GM21825 (cell line): ENCODE measurements at regions not wholly inside any gene's neighbourhood (a gene's known extent, or its start where the extent isn't known, plus 50 kb on each side); places are given as distances from the start of the nearest gene placed in this dataset.
"Not testable (repeated sequence)": the region's sequence is repeated elsewhere in the genome, so short reads cannot be mapped to it uniquely, and the experiment has no call there.

Experiments used
- ATAC-seq: cut with Tn5 transposase; IDR thresholded peaks from one replicate; pipeline ENCODE4 v1.9.1; 2021; ENCODE audit warnings: mild to moderate bottlenecking, moderate library complexity; ENCODE audit not compliant: unreplicated experiment

- no peak for ATAC-seq
Observed at GRCh38 chr2:144027593-144027992, 492.3 kb downstream of the ZEB2 start.

- ATAC-seq = no peak
Observed at GRCh38 chr2:144026753-144027152, 493.2 kb downstream of the ZEB2 start.

- ATAC-seq = no peak
Observed at GRCh38 chr2:144020047-144020446, 499.9 kb downstream of the ZEB2 start.

GRCh38 chr2:144015655-144016245 lies 504.2 kb downstream of the ZEB2 start:
- ATAC-seq = no peak

DNA sequence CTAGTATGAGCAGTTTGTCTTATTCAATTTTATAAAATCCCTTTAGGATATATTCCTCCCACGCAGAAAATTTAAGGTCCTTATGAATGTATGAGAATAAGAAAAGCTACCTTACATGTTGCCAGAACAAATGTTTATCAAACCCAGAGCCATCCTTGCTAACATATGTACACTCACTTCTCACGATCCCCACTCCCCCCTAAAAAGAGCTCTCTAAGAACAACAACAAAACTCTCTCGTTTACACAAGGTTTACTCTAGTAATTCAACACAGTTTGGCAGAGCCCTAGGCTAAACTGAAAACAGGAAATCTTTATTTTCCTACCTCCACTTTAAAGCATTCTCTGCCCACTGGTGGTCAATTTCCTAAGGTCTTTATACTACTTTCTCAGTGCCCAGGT lies 504.9 kb downstream of the ZEB2 start:
- no peak for ATAC-seq

GRCh38 chr2:144014103-144014502 lies 505.8 kb downstream of the ZEB2 start:
- ATAC-seq = no peak

- ATAC-seq = no peak
Observed at GRCh38 chr2:144012304-144012703, 507.6 kb downstream of the ZEB2 start.

- no peak for ATAC-seq
Observed at GRCh38 chr2:144011553-144011952, 508.4 kb downstream of the ZEB2 start.

- ATAC-seq = no peak
Observed at GRCh38 chr2:144011098-144011497, 508.8 kb downstream of the ZEB2 start.

- ATAC-seq = no peak
Observed at GRCh38 chr2:144010096-144010836, 509.7 kb downstream of the ZEB2 start.

DNA sequence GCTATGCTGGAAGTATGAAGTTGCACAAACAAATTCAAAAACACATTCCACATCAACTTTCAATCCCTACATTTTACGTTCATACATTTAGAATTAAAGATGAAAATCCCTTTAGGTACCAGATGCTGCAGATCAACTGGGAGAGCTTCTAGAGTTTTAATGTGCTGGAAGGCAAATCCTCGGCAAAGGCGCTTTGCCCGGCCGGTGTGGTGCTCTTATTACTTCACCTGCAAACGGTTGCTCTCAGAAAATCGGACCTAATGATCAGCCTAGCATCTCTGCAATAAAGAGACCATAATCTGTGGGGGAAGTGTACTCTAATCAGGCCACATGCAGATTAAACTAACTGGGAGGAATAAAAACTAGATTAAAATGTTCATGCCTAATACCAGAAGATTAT lies 513.8 kb downstream of the ZEB2 start:
- no peak for ATAC-seq

GRCh38 chr2:144004742-144005141 lies 515.2 kb downstream of the ZEB2 start:
- no peak for ATAC-seq

- no peak for ATAC-seq
Observed at GRCh38 chr2:144003460-144004075, 516.4 kb downstream of the ZEB2 start.

DNA sequence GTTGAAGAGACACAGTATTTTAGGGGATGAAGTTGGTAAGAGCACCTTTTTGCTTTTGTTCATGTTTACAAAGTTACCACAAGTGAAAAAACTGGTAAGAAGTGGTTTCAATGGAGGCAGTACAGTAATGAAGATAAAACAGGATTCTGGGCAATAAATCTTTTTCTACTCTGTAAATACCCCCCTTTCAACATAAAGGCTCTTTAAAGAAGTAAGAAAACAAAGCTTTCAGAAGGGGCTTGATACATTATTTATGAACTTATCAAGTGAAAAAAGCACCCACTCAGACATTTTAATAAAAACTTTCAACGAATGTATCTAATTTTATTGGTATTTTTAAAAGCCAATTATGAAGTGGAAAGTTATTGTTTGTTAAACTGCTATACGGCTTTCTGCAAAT lies 522.9 kb downstream of the ZEB2 start:
- no peak for ATAC-seq

DNA sequence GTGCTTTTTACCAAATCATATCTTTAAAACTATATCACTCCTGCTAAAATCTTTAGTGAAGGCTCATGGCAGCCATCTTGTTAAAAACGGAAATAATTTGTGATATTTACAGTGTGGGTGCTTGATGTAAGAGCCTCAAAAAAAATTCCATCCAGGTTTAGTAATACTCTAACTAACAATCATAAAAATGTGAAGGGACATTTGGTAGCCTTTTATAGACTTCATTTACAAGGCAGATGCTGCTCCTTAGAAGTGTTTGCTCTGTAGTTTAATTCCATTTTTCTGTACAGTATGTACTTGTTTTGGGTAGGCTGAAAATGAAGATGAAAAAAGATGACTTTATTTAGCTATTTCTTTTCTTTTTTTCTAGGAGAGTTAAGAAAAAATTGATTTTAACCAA lies 525.0 kb downstream of the ZEB2 start:
- ATAC-seq = no peak

GRCh38 chr2:143991596-143991995 lies 528.3 kb downstream of the ZEB2 start:
- ATAC-seq = not testable (repeated sequence)

GRCh38 chr2:143988082-143988481 lies 531.8 kb downstream of the ZEB2 start:
- ATAC-seq = no peak

DNA sequence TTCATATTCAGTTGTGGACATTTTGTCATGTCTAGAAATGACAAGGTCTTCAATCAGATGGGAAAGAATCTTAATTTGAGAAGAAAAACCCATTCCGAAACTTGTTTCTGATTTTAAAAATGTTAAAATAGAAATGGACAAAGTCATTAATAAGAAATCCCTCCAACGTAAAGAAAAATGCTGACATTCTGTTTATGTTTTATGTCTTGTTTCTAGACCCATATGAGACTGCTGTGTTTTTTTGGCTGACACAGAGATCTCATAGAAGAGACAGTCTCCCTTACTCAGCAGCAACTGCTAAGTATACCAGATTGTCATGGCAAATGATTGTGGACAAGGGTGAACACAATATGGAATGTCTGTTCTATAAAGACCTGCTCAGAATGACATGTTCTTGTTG lies 538.5 kb downstream of the ZEB2 start:
- no peak for ATAC-seq

DNA sequence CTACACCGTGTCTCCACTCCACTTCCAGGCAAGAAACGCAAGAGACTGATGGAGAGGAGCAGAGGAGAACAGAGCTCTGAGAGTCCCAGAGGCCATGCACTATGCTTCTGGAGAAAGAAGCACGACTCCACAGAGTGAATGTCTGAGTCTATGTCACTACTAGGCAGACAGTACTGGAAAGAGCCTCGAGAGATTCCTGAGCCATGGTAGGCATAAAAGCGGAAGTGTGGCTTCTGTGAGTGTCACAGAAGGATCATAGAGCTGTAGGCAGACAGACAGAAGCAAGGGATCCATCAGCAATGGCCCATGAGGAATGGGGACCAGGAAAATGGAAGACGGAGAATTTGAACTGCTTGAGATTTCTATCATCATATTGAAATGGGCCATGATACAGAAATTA lies 542.6 kb downstream of the ZEB2 start:
- ATAC-seq = no peak

DNA sequence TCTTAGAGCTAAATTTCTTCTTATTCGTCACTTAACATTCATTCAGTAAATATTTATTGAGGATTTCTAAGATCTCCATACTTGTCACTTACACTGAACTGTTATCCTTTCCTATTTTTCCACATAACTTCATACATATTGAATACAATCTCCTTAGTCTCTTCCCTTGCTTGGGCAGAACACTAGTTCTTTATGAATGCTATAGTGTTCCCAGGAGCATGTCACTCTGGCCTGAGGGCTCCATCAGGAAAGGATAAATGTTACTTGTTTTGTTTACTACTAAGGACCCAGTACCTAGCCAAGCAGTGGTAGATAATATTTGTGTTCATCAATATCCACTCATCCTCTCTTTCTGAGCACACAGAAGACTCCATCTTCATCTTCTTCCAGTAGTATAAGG lies 544.7 kb downstream of the ZEB2 start:
- no peak for ATAC-seq

- ATAC-seq = no peak
Observed at GRCh38 chr2:143974262-143974661, 545.7 kb downstream of the ZEB2 start.

DNA sequence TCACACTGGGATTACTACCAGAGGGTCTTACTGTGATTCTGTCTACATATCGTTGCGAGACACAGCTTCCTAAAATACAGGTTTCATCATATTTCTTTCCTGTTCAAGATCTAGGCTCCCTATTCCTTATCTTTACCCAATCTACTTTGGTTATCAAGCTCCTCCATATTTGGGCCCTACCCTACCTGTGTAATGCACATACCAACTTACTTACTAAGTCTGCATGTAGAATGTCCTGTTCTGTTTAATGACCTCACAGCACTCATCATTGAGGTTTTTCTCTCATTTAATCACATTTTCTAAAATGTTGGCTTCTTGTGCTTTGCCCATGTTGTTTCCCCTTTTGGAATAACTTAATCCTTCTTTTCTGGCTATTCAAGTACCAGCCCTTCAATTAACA lies 551.1 kb downstream of the ZEB2 start:
- no peak for ATAC-seq
